Liver (tissue), 3 donors: ENCODE measurements at regions not wholly inside any gene's neighbourhood (a gene's known extent, or its start where the extent isn't known, plus 50 kb on each side); places are given as distances from the start of the nearest gene placed in this dataset.

Source experiments
- CTCF ChIP-seq: fragments of 150-350 bp; IDR thresholded peaks from 2 replicates; pipeline ENCODE4 v1.5.1; 2017; ENCODE audit warnings: improper control_type of control experiment, low read depth, low read length; ENCODE audit not compliant: missing input control
- EGR1 ChIP-seq, 2 donors: IDR thresholded peaks; 2 replicates each; pipeline ENCODE4 v1.6.1; 2016 to 2018; ENCODE audit warnings: antibody characterized with exemption in 2 of 2, low read depth in 2 of 2
- GABPA ChIP-seq, 2 donors: IDR thresholded peaks in 1 of 2; conservative IDR thresholded peaks in 1 of 2; 2 replicates each; pipeline ENCODE4 v1.6.1; 2016; ENCODE audit warnings: antibody characterized with exemption in 2 of 2, mild to moderate bottlenecking in 1 of 2, moderate library complexity in 1 of 2
- HNF4A ChIP-seq, 2 donors: conservative IDR thresholded peaks; 2 replicates each; pipeline ENCODE4 v1.6.1; 2016; ENCODE audit warnings: antibody characterized with exemption in 2 of 2, mild to moderate bottlenecking in 2 of 2
- JUND ChIP-seq, 2 donors: IDR thresholded peaks; 2 replicates each; pipeline ENCODE4 v1.6.1; 2016; ENCODE audit warnings: antibody characterized with exemption in 2 of 2
- MAX ChIP-seq: IDR thresholded peaks from 2 replicates; pipeline ENCODE4 v1.6.1; 2016; ENCODE audit warnings: antibody characterized with exemption
- RAD21 ChIP-seq, 2 donors: IDR thresholded peaks; 2 replicates each; pipeline ENCODE4 v1.6.1; 2016; ENCODE audit warnings: antibody characterized with exemption in 2 of 2, mild to moderate bottlenecking in 2 of 2
- RXRA ChIP-seq, 2 donors: IDR thresholded peaks; 2 replicates each; pipeline ENCODE4 v1.6.1; 2017 to 2018; ENCODE audit warnings: antibody characterized with exemption in 2 of 2, mild to moderate bottlenecking in 1 of 2
- SP1 ChIP-seq: IDR thresholded peaks from 2 replicates; pipeline ENCODE4 v1.6.1; 2018; ENCODE audit warnings: antibody characterized with exemption, mild to moderate bottlenecking
- TAF1 ChIP-seq: conservative IDR thresholded peaks from 2 replicates; pipeline ENCODE4 v1.6.1; 2016; ENCODE audit warnings: antibody characterized with exemption, mild to moderate bottlenecking
- YY1 ChIP-seq: IDR thresholded peaks from 2 replicates; pipeline ENCODE4 v1.6.1; 2016; ENCODE audit warnings: antibody characterized with exemption, mild to moderate bottlenecking
- TF ChIP-seq, protein P1 (sequence below): IDR thresholded peaks from 2 replicates; pipeline ENCODE4 v1.6.1; 2016; ENCODE audit warnings: antibody characterized with exemption
- donor health status: healthy.
- donor health status: healthy.

GRCh38 chr13:37482331-37482730 lies 116.2 kb downstream of the POSTN start:
- TF ChIP-seq CTCF (no peak), HNF4A (conservative IDR thresholded peaks at IDR 0.05) (no peak), JUND (IDR thresholded peaks at IDR 0.05) (no peak), GABPA (IDR thresholded peaks at IDR 0.05 in 1 of 2, conservative IDR thresholded peaks at IDR 0.05 in 1 of 2) (no peak), TAF1 (no peak), EGR1 (IDR thresholded peaks at IDR 0.05; ENCODE audit: low read depth in 2 of 2) (no peak), MAX (no peak), RXRA (IDR thresholded peaks at IDR 0.05) (no peak), RAD21 (IDR thresholded peaks at IDR 0.05) (no peak), YY1 (no peak), SP1 (no peak)
- TF ChIP-seq, protein P1, sequence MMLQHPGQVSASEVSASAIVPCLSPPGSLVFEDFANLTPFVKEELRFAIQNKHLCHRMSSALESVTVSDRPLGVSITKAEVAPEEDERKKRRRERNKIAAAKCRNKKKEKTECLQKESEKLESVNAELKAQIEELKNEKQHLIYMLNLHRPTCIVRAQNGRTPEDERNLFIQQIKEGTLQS, result no peak
